Lung (tissue), 11 donors: ENCODE measurements at regions not wholly inside any gene's neighbourhood (a gene's known extent, or its start where the extent isn't known, plus 50 kb on each side); places are given as distances from the start of the nearest gene placed in this dataset.

ENCODE experiments used
- ATAC-seq: fragments of 200-7000 bp; cut with Tn5 transposase; one replicate; pipeline ENCODE4 v1.9.1; 2020; ENCODE audit warnings: moderate number of reproducible peaks; ENCODE audit not compliant: insufficient read depth, low FRiP score
- DNase-seq, 3 donors: peaks; one replicate each; pipeline ENCODE4 v3.0.0-alpha.2; 2013 to 2017
- H3K27ac ChIP-seq, 2 donors: one replicate each; pipeline ENCODE4 v1.5.1; 2013; ENCODE audit warnings: mild to moderate bottlenecking in 2 of 2, moderate library complexity in 2 of 2, control low read depth in 1 of 2, inconsistent platforms in 1 of 2, low read depth in 1 of 2, low read length in 1 of 2
- H3K27me3 ChIP-seq, 3 donors: one replicate each; pipeline ENCODE4 v1.5.1; 2013; ENCODE audit warnings: low read length in 2 of 3; ENCODE audit not compliant: control insufficient read depth in 3 of 3, insufficient read depth in 3 of 3
- H3K36me3 ChIP-seq, 4 donors: one replicate each; pipeline ENCODE4 v1.5.1; 2013; ENCODE audit warnings: low read length in 4 of 4, mild to moderate bottlenecking in 1 of 4, moderate library complexity in 1 of 4; ENCODE audit not compliant: control insufficient read depth in 4 of 4, insufficient read depth in 4 of 4
- H3K4me1 ChIP-seq, 5 donors: one replicate each; pipeline ENCODE4 v1.5.1; 2013; ENCODE audit warnings: low read length in 5 of 5, mild to moderate bottlenecking in 2 of 5, moderate library complexity in 1 of 5; ENCODE audit not compliant: control insufficient read depth in 5 of 5, insufficient read depth in 5 of 5
- H3K4me3 ChIP-seq: one replicate; pipeline ENCODE4 v1.5.1; 2013; ENCODE audit warnings: mild to moderate bottlenecking, control low read depth, moderate library complexity
- H3K9ac ChIP-seq, 2 donors: one replicate each; pipeline ENCODE4 v1.5.1; 2013; ENCODE audit warnings: low read length in 2 of 2, control low read depth in 1 of 2; ENCODE audit not compliant: insufficient read depth in 1 of 2
- H3K9me3 ChIP-seq, 4 donors: one replicate each; pipeline ENCODE4 v1.5.1; 2013; ENCODE audit warnings: low read length in 3 of 4, mild to moderate bottlenecking in 1 of 4, moderate library complexity in 1 of 4; ENCODE audit not compliant: control insufficient read depth in 4 of 4, insufficient read depth in 3 of 4
- CTCF ChIP-seq: IDR thresholded peaks from 2 replicates; pipeline ENCODE4 v1.5.1; 2012; ENCODE audit warnings: mild to moderate bottlenecking; ENCODE audit errors: control extremely low read depth, extremely low read depth
- WGBS, 2 donors: extraction: QIAGEN DNeasy Blood & Tissue Kit; methylation state at CpG; one replicate each; pipeline ENCODE4 v1.1.7; 2013; 5-methylcytosine and 5-hydroxymethylcytosine counted together
- donor health status: control.
- donor health status: control.
- donor health status: Bipolar disorder and iron deficiency.
- donor health status: healthy.
- donor health status: DM: yes; HTN: yes; CAD: no.

- H3K27ac ChIP-seq = no peak overlapping the region
- WGBS, 2 donors = 94% methylated on average over 2 of the region's 2 CpGs; no CpG with 5 or more reads in 1 of the 2 donors
- H3K27me3 ChIP-seq = no peaks in the 10 kb centered on the region
- DNase-seq (no peak), ATAC-seq (no peak)
- H3K36me3 ChIP-seq = no peaks in the 10 kb centered on the region
- H3K4me1 ChIP-seq = no peaks in the 10 kb centered on the region
- no peaks in the 10 kb centered on the region for H3K9me3 ChIP-seq
- no peak overlapping the region for H3K9ac ChIP-seq
- no peak for TF ChIP-seq CTCF
- H3K4me3 ChIP-seq = no peak overlapping the region
Measured at GRCh38 chrY:8058613-8059012, 1147.1 kb upstream of the AMELY start.

- no peak overlapping the region for H3K27ac ChIP-seq
- 91% methylated on average over 1 of the region's 1 CpG; no CpG with 5 or more reads in 1 of the 2 donors for WGBS, 2 donors
- DNase-seq = no peak
- H3K9ac ChIP-seq = no peak overlapping the region
- no peaks in the 10 kb centered on the region for H3K36me3 ChIP-seq
- H3K4me3 ChIP-seq = no peak overlapping the region
- H3K4me1 ChIP-seq = no peaks in the 10 kb centered on the region
- TF ChIP-seq CTCF = no peak
- H3K9me3 ChIP-seq = no peaks in the 10 kb centered on the region
- ATAC-seq = no peak
- no peaks in the 10 kb centered on the region for H3K27me3 ChIP-seq
Measured at GRCh38 chrY:8051340-8051739, 1139.8 kb upstream of the AMELY start.

GRCh38 chrY:8041238-8041637, 1129.7 kb upstream of the AMELY start:
- DNase-seq = no peak
- no peaks in the 10 kb centered on the region for H3K4me1 ChIP-seq
- H3K27ac ChIP-seq = no peak overlapping the region
- no peaks in the 10 kb centered on the region for H3K9me3 ChIP-seq
- no peaks in the 10 kb centered on the region for H3K36me3 ChIP-seq
- H3K9ac ChIP-seq = no peak overlapping the region
- no peaks in the 10 kb centered on the region for H3K27me3 ChIP-seq
- no peak for ATAC-seq
- TF ChIP-seq CTCF = no peak
- H3K4me3 ChIP-seq = no peak overlapping the region
- 64% methylated on average over 1 of the region's 1 CpG; no CpG with 5 or more reads in 1 of the 2 donors for WGBS, 2 donors

- no peak for DNase-seq
- Histone ChIP-seq H3K27me3 (no peaks in the 10 kb centered on the region), H3K27ac (no peak overlapping the region), H3K4me1 (no peaks in the 10 kb centered on the region), H3K9me3 (no peaks in the 10 kb centered on the region), H3K4me3 (no peak overlapping the region), H3K9ac (no peak overlapping the region), H3K36me3 (no peaks in the 10 kb centered on the region)
- no peak for ATAC-seq
- TF ChIP-seq CTCF = no peak
Measured at GRCh38 chrY:8036563-8036962, 1125.0 kb upstream of the AMELY start.
